Hepatocyte (in vitro differentiated cells): ENCODE measurements at regions not wholly inside any gene's neighbourhood (a gene's known extent, or its start where the extent isn't known, plus 50 kb on each side); places are given as distances from the start of the nearest gene placed in this dataset.

ENCODE experiments used
- CTCF ChIP-seq: fragments of 200-600 bp; sonication (generic); IDR thresholded peaks from 2 replicates; pipeline ENCODE4 v1.5.1; 2016; ENCODE audit warnings: antibody characterized with exemption, mild to moderate bottlenecking; ENCODE audit not compliant: poor library complexity
- EZH2 ChIP-seq: fragments of 200-600 bp; sonication (generic); IDR thresholded peaks from 2 replicates; pipeline ENCODE4 v1.6.1; 2016; ENCODE audit warnings: antibody characterized with exemption, mild to moderate bottlenecking, borderline replicate concordance

GRCh38 chr5:176173647-176174046, 64.6 kb upstream of the SIMC1 start:
- TF ChIP-seq EZH2 = no peak
- no peak for TF ChIP-seq CTCF
